NT2/D1 (cell line): ENCODE measurements at regions not wholly inside any gene's neighbourhood (a gene's known extent, or its start where the extent isn't known, plus 50 kb on each side); places are given as distances from the start of the nearest gene placed in this dataset.

Source experiments
- YY1 ChIP-seq: IDR thresholded peaks from 2 replicates; pipeline ENCODE4 v1.6.1; 2011; ENCODE audit not compliant: insufficient read length, insufficient read depth
- ZNF274 ChIP-seq: IDR thresholded peaks from 2 replicates; pipeline ENCODE4 v1.6.1; 2011; ENCODE audit warnings: mild to moderate bottlenecking, low read depth, low read length

GRCh38 chr2:55993685-55994084 is 70.1 kb upstream of the EFEMP1 start:
- TF ChIP-seq YY1, result no peak
- TF ChIP-seq ZNF274, result no peak
